ENCODE measurements at regions not wholly inside any gene's neighbourhood (a gene's known extent, or its start where the extent isn't known, plus 50 kb on each side); places are given as distances from the start of the nearest gene placed in this dataset.

DNA sequence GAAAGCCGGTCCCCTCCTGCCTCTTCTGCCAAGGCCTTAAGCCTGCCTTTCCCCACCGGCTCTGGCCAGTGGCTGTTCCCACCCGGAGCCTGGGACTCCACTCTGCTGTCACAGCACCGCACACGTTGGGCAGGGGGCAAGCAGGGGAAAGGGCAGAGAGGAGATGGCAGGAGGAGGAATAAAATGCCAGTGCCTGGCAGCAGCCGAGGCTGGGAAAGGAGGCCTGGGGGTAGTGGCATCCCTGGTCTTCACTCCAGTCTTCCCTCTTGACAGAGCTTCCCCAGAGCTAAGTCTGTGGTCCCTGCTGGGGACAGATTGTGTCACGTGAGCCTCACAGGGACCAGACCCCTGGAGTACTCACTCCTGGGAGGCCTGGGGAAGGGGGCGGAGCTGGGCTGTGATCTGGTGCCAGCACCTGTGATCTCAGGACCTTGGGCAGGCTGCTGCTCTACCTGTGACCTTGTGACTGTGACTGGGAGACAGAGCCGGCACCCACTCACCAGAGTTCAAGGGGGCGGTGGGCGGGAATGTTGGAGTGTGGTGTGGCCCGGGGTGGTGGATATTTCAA lies 97.2 kb upstream of the GSE1 start (continued):
- TF ChIP-seq MTERF4 (CRISPR knock-in tag; IDR thresholded peaks at IDR 0.05) (no peak), NFYC (CRISPR knock-in tag; IDR thresholded peaks at IDR 0.05) (peak; percentile 15; the same call in 1 of the 2 replicates), FOXM1 (CRISPR knock-in tag; IDR thresholded peaks at IDR 0.05) (no peak), RXRB (CRISPR knock-in tag; IDR thresholded peaks at IDR 0.05; ENCODE audit: borderline replicate concordance) (peak; percentile 92), HOXA3 (CRISPR knock-in tag; IDR thresholded peaks at IDR 0.05) (peak; percentile 89), ZNF776 (CRISPR knock-in tag; IDR thresholded peaks at IDR 0.05) (no peak), GATAD2A (CRISPR knock-in tag; IDR thresholded peaks at IDR 0.05) (peak; percentile 88), NONO (IDR thresholded peaks at IDR 0.05) (no peak), NONO (CRISPR knock-in tag; conservative IDR thresholded peaks at IDR 0.05) (peak; percentile 69; the same call in 1 of the 2 replicates), ETV5 (CRISPR knock-in tag; IDR thresholded peaks at IDR 0.05; ENCODE audit: borderline replicate concordance) (peak; percentile 54; the same call in 1 of the 2 replicates), SAP130 (CRISPR knock-in tag; IDR thresholded peaks at IDR 0.05; ENCODE audit: low read depth) (peak; percentile 96), DR1 (CRISPR knock-in tag; IDR thresholded peaks at IDR 0.05) (peak; percentile 62; the same call in 1 of the 2 replicates), SNAPC2 (CRISPR knock-in tag; IDR thresholded peaks at IDR 0.05) (no peak), ZNF143 (CRISPR knock-in tag; IDR thresholded peaks at IDR 0.05) (peak; percentile 73; the same call in 1 of the 2 replicates), MLLT10 (CRISPR knock-in tag; IDR thresholded peaks at IDR 0.05) (no peak), PAX8 (CRISPR knock-in tag; IDR thresholded peaks at IDR 0.05; ENCODE audit: borderline replicate concordance) (no peak), TOPORS (CRISPR knock-in tag; IDR thresholded peaks at IDR 0.05) (no peak), TCF7L2 (IDR thresholded peaks at IDR 0.05; ENCODE audit: low read depth, low read length) (no peak; the same call in 1 of the 2 replicates), U2AF1 (optimal IDR thresholded peaks at IDR 0.05; ENCODE audit: low read depth, low read length) (no peak), MBD4 (IDR thresholded peaks at IDR 0.05; ENCODE audit: borderline replicate concordance, low read length) (no peak), ZNF639 (CRISPR knock-in tag; conservative IDR thresholded peaks at IDR 0.05) (no peak), CREM (IDR thresholded peaks at IDR 0.05) (peak; percentile 77), CREM (CRISPR knock-in tag; IDR thresholded peaks at IDR 0.05) (no peak), ARNT (IDR thresholded peaks at IDR 0.05) (no peak), ZUFSP (CRISPR knock-in tag; IDR thresholded peaks at IDR 0.05; ENCODE audit: borderline replicate concordance) (no peak), ZNF569 (CRISPR knock-in tag; IDR thresholded peaks at IDR 0.05; ENCODE audit: borderline replicate concordance) (no peak), KMT2A (CRISPR knock-in tag; IDR thresholded peaks at IDR 0.05) (no peak), PHB2 (IDR thresholded peaks at IDR 0.05; ENCODE audit: partially characterized antibody) (no peak)
- TF ChIP-seq, protein P1, sequence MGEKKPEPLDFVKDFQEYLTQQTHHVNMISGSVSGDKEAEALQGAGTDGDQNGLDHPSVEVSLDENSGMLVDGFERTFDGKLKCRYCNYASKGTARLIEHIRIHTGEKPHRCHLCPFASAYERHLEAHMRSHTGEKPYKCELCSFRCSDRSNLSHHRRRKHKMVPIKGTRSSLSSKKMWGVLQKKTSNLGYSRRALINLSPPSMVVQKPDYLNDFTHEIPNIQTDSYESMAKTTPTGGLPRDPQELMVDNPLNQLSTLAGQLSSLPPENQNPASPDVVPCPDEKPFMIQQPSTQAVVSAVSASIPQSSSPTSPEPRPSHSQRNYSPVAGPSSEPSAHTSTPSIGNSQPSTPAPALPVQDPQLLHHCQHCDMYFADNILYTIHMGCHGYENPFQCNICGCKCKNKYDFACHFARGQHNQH (CRISPR knock-in tag; IDR thresholded peaks at IDR 0.05): peak; percentile 75
